SJCRH30 (cell line): ENCODE measurements at regions not wholly inside any gene's neighbourhood (a gene's known extent, or its start where the extent isn't known, plus 50 kb on each side); places are given as distances from the start of the nearest gene placed in this dataset.
"Not testable (repeated sequence)": the region's sequence is repeated elsewhere in the genome, so short reads cannot be mapped to it uniquely, and the experiment has no call there.

Experiments used
- DNase-seq, 2 experiments: peaks; one replicate each; pipeline ENCODE4 v3.0.0-alpha.2; 2015 to 2020
- H3K27ac ChIP-seq: fragments of 250-450 bp; sonication (Bioruptor Pico); 2 replicates; pipeline ENCODE4 v1.5.1; 2020; ENCODE audit warnings: mild to moderate bottlenecking, moderate library complexity
- H3K27me3 ChIP-seq: fragments of 250-450 bp; sonication (Bioruptor Pico); 2 replicates; pipeline ENCODE4 v1.5.1; 2020; ENCODE audit warnings: mild to moderate bottlenecking, moderate library complexity
- H3K36me3 ChIP-seq: fragments of 250-450 bp; sonication (Bioruptor Pico); 2 replicates; pipeline ENCODE4 v1.5.1; 2020; ENCODE audit warnings: mild to moderate bottlenecking, moderate library complexity
- H3K4me1 ChIP-seq: fragments of 250-450 bp; sonication (Bioruptor Pico); 2 replicates; pipeline ENCODE4 v1.5.1; 2020; ENCODE audit warnings: mild to moderate bottlenecking, moderate library complexity
- H3K4me3 ChIP-seq: fragments of 250-450 bp; sonication (Bioruptor Pico); 2 replicates; pipeline ENCODE4 v1.5.1; 2020; ENCODE audit warnings: mild to moderate bottlenecking, moderate library complexity
- H3K9me3 ChIP-seq: fragments of 250-450 bp; sonication (Bioruptor Pico); replicated peaks from 2 replicates; pipeline ENCODE4 v1.5.1; 2020; ENCODE audit warnings: mild to moderate bottlenecking, moderate library complexity

DNA sequence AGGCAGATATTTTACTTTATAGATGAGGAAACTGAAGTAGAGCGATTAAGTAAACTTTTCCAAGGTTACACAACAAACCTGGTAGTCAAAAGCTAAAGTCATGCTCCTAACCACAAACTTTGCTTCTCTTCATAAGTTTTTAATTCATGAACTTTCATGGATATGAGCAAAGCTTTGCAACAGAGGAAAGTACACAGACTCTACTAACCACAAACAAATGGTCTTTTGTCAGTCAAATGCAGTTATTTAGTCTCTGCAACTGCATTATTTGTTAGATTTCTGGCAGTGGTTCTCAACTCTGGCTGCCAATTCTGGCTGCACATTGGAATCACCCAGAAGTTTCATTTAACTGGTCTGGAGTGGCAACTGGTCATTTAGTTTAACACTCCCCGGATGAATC is 140.6 kb upstream of the TMEM168 start:
- no peak overlapping the region for H3K4me3 ChIP-seq
- peaks cover 4% of the 10 kb centered on the region; the same call in 1 of the 2 replicates for H3K36me3 ChIP-seq
- no peak overlapping the region for H3K27ac ChIP-seq
- no peaks in the 10 kb centered on the region for H3K27me3 ChIP-seq
- peak in 1 of 2 experiments; percentile 45 for DNase-seq
- no peaks in the 10 kb centered on the region for H3K9me3 ChIP-seq
- peaks cover 8% of the 10 kb centered on the region; the same call in 1 of the 2 replicates for H3K4me1 ChIP-seq

DNA sequence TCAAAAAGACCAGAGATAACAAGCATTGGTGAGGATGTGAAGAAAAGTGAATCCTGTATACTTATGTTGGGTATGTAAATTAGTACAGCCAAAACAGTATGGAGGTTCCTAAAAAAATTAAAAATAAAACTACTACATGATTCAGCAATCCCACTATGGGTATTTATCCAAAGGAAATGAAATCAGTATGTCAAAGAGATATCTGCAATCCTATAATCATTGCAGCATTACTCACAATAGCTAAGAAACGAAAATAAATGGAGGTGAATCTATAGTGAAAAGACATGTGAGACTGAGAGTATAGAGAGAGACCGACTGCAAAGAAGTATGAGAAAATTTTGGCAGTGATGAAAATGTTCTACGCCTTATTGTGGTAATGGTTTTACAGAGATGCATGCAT is 139.2 kb upstream of the TMEM168 start:
- Histone ChIP-seq H3K27me3 (no peaks in the 10 kb centered on the region), H3K27ac (no peak overlapping the region), H3K4me3 (no peak overlapping the region), H3K9me3 (no peaks in the 10 kb centered on the region), H3K4me1 (peaks cover 8% of the 10 kb centered on the region; the same call in 1 of the 2 replicates), H3K36me3 (peaks cover 4% of the 10 kb centered on the region; the same call in 1 of the 2 replicates)
- no peak for DNase-seq

DNA sequence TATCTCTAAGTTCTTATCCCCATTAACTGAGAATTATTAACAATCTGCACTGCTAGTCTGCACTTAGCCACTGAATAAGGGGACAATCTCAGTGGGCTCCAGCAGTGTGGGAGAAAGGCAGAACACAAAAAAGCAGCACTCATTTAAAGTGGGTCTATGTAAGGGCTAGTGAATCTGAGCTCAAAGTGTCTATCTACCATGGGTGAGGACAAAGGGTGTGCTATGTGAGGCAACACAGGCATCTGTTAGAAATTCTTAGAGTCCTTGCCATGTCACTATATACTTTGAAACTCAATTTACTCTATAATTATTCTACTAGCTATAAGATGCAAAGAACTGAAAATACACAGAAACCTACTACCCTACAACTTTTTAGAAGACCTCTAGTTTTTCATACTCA is 135.8 kb upstream of the TMEM168 start:
- H3K4me1 ChIP-seq = peaks cover 5% of the 10 kb centered on the region; the same call in 1 of the 2 replicates
- H3K9me3 ChIP-seq = no peaks in the 10 kb centered on the region
- no peak overlapping the region for H3K27ac ChIP-seq
- H3K4me3 ChIP-seq = no peak overlapping the region
- H3K27me3 ChIP-seq = no peaks in the 10 kb centered on the region
- no peak for DNase-seq
- H3K36me3 ChIP-seq = peaks cover 4% of the 10 kb centered on the region; the same call in 1 of the 2 replicates

DNA sequence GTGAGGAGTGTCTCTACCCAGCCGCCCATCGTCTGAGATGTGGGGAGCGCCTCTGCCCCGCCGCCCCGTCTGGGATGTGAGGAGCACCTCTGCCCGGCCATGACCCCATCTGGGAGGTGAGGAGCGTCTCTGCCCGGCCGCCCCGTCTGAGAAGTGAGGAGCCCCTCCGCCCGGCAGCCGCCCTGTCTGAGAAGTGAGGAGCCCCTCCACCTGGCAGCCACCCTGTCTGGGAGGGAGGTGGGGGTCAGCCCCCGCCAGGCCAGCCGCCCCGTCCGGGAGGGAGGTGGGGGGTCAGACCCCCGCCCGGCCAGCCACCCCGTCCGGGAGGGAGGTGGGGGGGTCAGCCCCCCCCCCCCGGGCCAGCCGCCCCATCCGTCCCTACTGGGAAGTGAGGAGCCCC is 132.4 kb upstream of the TMEM168 start:
- not testable (repeated sequence) for H3K27ac ChIP-seq, DNase-seq, H3K4me1 ChIP-seq, H3K9me3 ChIP-seq, H3K27me3 ChIP-seq, H3K4me3 ChIP-seq, H3K36me3 ChIP-seq

DNA sequence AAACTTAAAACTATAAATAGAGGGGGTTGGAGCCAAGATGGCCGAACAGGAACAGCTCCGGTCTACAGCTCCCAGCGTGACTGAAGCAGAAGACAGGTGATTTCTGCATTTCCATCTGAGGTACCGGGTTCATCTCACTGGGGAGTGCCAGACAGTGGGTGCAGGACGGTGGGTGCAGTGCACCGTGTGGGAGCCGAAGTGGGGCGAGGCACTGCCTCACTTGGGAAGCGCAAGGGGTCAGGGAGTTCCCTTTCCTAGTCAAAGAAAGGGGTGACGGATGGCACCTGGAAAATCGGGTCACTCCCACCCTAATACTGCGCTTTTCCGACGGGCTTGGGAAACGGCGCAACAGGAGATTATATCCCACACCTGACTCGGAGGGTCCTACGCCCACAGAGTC is 126.2 kb upstream of the TMEM168 start:
- not testable (repeated sequence) for H3K4me3 ChIP-seq, H3K27me3 ChIP-seq, H3K27ac ChIP-seq, DNase-seq, H3K9me3 ChIP-seq, H3K4me1 ChIP-seq
- H3K36me3 ChIP-seq = peaks cover 31% of the 10 kb centered on the region

DNA sequence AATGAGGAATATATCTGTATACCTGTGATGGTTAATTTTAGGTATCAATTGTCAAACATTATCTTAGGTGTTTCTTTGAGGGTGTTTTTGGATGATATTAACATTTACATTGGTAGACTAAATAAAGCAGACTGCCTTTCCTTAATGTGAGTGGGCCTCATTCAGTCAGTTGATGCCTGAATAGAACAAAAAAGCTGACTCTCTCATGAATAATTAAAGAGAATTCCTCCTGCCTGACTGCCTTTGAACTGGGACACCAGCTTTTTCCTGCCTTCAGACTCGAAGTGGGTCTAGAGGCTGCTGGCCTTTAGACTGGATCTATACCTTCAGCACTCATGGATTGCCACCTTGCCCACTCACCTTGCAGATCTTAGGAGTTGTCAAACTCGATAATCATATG is 117.9 kb upstream of the TMEM168 start:
- Histone ChIP-seq H3K4me1 (no peaks in the 10 kb centered on the region; the same call in 1 of the 2 replicates), H3K9me3 (peaks cover 10% of the 10 kb centered on the region), H3K4me3 (no peak overlapping the region), H3K27ac (no peak overlapping the region), H3K36me3 (peaks cover 21% of the 10 kb centered on the region), H3K27me3 (no peaks in the 10 kb centered on the region)
- DNase-seq = peak in 1 of 2 experiments; percentile 33

DNA sequence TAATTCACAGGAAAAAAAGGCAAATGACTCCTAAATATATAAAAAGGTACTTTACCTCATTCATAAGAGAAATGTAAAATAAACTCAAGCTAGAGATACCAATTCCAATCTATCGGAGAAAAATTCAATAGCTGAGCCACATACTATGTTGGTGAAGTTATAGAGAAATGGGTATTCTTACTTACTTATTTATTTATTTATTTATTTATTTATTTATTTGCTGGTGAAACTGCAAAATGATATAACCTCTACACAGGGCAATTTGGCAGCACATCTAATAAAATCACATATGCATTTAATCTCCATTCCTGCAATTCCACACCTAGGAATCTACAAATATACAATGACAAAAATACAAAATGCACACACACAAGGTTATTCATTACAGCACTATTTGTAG is 117.5 kb upstream of the TMEM168 start:
- Histone ChIP-seq H3K9me3 (peaks cover 10% of the 10 kb centered on the region), H3K4me3 (no peak overlapping the region), H3K36me3 (peaks cover 21% of the 10 kb centered on the region), H3K27me3 (no peaks in the 10 kb centered on the region), H3K27ac (no peak overlapping the region), H3K4me1 (no peaks in the 10 kb centered on the region; the same call in 1 of the 2 replicates)
- no peak for DNase-seq

DNA sequence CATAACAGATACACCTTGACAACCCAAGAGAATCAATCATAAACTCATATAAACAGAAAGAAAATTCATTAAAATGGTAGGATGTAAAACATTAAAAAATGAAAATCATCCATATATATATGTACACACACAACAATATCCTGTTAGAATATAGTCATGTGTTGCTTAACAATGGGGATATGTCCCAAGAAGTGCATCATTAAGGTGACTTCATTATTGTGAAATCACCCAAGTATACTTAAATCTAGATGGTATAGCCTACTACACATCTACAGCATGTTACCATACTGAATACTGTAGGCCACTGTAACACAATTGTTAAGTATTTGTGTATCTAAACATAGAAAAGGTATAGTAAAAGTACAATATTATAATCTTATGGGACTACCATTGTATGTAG is 115.8 kb upstream of the TMEM168 start:
- no peaks in the 10 kb centered on the region for H3K27me3 ChIP-seq
- DNase-seq = no peak
- H3K36me3 ChIP-seq = peaks cover 5% of the 10 kb centered on the region
- no peak overlapping the region for H3K4me3 ChIP-seq
- no peaks in the 10 kb centered on the region; the same call in 1 of the 2 replicates for H3K4me1 ChIP-seq
- H3K9me3 ChIP-seq = peaks cover 10% of the 10 kb centered on the region; the same call in 1 of the 2 replicates
- no peak overlapping the region for H3K27ac ChIP-seq

DNA sequence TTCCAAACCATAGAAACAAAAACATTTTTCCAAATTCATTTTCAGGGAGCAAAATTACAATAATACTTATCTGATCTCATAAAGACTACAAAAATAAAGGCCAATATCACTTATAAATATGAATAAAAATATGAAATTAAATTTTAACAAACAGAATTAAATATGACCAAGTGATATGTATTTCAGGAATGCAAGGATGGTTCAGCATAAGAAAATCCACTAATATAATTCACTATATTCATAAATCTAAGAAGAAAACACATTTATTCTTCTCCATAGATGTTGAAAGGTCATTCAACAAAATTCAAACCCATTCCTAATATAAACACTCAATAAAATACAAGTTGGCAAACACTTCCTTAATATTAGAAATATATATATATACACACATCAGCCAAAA is 115.2 kb upstream of the TMEM168 start:
- no peak for DNase-seq
- Histone ChIP-seq H3K4me1 (no peaks in the 10 kb centered on the region; the same call in 1 of the 2 replicates), H3K4me3 (no peak overlapping the region), H3K27ac (no peak overlapping the region), H3K27me3 (no peaks in the 10 kb centered on the region), H3K9me3 (peaks cover 10% of the 10 kb centered on the region; the same call in 1 of the 2 replicates), H3K36me3 (peaks cover 3% of the 10 kb centered on the region)

DNA sequence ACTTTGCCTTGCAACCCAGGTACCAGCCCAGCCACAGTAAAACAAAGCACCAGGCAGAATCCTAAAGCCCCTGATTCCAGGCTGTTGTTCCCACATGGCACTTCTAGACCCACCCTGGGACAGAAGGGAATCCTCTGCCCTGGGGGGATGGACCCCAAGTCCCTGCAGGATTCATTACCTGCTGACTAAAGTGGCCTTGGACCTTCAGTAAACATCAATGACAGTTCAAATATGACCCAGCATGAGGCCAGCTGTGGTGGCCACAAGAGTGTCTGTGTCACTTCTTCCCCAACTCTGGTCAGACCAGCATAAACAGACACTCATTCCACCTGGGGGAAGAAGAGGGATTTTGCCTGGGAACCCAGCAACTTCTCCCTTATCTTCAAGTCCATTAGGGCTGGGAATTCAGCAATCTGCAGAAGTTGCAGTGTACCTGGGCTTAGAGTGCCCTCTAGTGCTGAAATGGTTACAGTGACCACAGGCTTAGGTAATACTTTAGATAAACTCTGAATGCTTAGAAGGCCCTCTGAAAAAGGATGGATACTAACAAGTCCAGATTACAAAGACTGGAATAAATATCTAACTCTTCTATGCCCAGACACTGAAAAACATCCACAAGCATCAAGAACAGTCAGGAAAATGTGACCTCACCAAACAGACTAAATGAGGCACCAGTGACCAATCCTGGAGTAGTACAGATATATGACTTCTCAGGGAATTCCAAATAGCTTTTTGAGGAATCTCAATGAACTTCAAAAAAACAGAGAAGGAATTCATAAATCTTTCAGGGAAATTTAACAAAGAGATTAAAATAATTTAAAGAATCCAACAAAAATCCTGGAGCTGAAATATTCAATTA is 108.5 kb upstream of the TMEM168 start:
- DNase-seq = peak; percentile 53 to 84
- Histone ChIP-seq H3K4me3 (no peak overlapping the region), H3K36me3 (peaks cover 12% of the 10 kb centered on the region), H3K27me3 (no peaks in the 10 kb centered on the region), H3K9me3 (no peaks in the 10 kb centered on the region; the same call in 1 of the 2 replicates), H3K27ac (no peak overlapping the region), H3K4me1 (no peaks in the 10 kb centered on the region)

DNA sequence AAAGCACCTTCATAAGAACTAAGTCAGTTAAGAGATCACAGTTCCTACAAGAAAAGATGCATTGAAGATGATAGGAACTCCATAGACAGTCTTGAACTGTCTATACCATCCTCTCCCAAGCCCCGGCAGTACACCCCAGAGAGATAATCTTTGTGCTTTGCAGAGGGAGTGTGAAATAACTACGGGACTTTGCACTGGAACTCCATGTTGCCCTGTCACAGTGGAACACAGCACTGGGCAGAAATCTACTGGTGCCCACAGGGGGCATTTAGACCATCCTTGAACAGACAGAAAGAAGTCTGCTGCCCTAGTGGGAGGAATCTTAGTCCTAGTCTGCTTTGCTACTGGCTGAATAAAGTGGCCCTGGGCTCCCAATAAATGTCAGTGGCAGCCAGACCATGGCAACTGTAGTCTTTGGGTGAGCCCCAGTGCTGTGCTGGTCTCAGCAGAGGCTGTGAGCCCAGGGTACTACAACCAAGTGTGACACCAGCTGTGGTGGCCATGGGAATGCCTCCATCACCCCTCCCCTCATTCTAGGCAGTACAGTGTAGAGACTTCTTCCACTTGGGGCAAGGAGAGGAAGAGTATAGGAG is 107.7 kb upstream of the TMEM168 start:
- Histone ChIP-seq H3K9me3 (no peaks in the 10 kb centered on the region; the same call in 1 of the 2 replicates), H3K4me1 (no peaks in the 10 kb centered on the region), H3K4me3 (no peak overlapping the region), H3K36me3 (peaks cover 15% of the 10 kb centered on the region), H3K27me3 (no peaks in the 10 kb centered on the region), H3K27ac (no peak overlapping the region)
- no peak for DNase-seq

DNA sequence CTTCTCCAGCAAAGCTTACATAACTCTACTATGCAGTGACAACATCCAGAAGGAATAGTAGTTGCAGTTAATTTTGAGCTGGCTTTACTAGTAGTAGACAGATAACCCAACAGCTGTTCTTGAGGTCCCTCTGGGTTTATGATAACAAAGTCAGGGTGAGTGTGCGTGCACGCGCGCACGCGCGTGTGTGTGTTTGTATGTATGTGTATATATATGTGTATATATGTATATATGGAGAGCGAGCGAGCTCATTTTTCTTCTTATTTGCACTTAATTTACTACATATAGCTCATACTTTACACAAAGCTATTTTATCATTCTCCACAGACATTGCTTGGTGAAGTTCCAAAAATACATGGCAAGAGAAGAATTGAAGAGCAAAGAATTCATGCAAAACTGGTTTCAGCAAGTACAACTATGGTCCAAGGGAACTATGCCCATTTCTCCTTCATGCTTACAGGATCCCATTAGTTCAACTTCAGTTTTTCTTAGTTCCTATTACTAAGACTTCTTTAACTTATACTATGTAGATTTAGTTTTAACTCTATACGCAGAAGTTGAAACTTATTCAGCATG is 105.9 kb upstream of the TMEM168 start:
- no peak overlapping the region for H3K27ac ChIP-seq
- no peaks in the 10 kb centered on the region for H3K27me3 ChIP-seq
- no peak overlapping the region for H3K4me3 ChIP-seq
- H3K9me3 ChIP-seq = no peaks in the 10 kb centered on the region
- H3K36me3 ChIP-seq = peaks cover 18% of the 10 kb centered on the region
- DNase-seq = no peak
- H3K4me1 ChIP-seq = no peaks in the 10 kb centered on the region

DNA sequence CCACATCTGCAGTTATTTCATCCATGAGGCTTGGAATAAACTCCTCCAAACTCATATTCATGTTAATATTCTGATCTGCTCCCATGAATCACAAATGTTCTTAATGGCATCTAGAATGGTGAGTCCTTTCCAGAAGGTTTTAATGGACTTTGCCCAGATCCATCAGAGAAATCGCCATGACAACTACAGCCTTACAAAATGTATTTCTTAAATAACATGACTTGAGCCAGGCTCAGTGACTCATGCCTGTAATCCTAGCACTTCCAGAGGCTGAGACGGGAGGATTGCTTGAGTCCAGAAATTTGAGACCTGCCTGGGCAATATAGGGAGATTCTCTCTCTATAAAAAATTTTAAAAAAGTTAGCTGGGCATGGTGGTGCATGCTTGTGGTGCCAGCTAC is 102.1 kb upstream of the TMEM168 start:
- Histone ChIP-seq H3K27ac (no peak overlapping the region), H3K9me3 (no peaks in the 10 kb centered on the region), H3K36me3 (peaks cover 18% of the 10 kb centered on the region), H3K4me3 (no peak overlapping the region), H3K27me3 (no peaks in the 10 kb centered on the region), H3K4me1 (no peaks in the 10 kb centered on the region)
- no peak for DNase-seq

DNA sequence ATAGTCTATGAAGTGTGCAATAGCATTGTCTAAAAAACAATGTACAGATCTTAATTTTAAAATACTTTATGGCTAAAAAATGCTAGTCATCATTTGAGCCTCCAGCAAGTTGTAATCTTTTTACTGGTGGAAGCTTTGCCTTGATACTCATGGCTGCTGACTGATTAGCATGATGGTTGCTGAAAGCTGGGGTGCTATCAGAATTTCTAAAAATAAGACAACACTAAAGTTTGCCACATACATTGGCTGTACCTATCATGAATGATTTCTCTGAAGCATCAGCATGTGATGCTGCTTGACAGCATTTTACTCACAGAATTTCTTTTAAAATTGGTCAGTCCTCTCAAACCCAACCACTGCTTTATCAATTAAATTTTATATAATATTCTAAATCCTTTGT is 101.5 kb upstream of the TMEM168 start:
- Histone ChIP-seq H3K27ac (no peak overlapping the region), H3K4me1 (no peaks in the 10 kb centered on the region), H3K36me3 (peaks cover 18% of the 10 kb centered on the region), H3K9me3 (no peaks in the 10 kb centered on the region), H3K4me3 (no peak overlapping the region), H3K27me3 (no peaks in the 10 kb centered on the region)
- no peak for DNase-seq

DNA sequence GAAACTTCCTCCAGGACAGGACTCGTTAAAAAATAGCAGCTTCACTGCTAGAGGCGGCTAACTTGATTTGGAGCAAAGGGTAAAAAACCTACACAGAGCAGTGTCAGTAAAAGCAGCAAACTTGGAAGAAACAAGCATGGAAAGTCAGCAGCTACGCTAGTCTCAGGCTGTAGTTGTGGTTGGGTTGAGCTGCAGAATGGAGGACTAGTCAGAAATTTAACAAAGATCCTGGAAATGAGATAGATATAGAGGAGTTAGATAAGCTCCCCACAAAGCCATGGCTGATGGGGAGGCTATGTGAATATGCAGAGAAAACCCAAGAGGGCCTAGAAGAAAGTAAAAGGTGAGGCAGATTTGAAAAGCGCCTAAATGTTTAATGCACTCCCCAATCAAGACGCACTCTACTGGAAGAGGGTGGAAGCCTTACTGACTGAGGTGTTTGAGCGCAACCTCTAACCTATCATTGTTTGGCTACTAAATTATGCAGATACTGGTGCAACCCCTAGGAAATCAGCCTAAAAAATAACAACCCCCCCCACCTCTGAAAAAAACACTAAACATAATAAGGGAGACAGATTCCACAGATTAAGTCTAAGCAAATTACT is 99.7 kb upstream of the TMEM168 start:
- no peak for DNase-seq
- H3K4me3 ChIP-seq = no peak overlapping the region

More for the DNA sequence above, 99.7 kb upstream of the TMEM168 start:
- Histone ChIP-seq H3K27me3 (no peaks in the 10 kb centered on the region), H3K4me1 (no peaks in the 10 kb centered on the region), H3K36me3 (peaks cover 20% of the 10 kb centered on the region), H3K9me3 (no peaks in the 10 kb centered on the region), H3K27ac (no peak overlapping the region)
